ENCODE measurements at regions not wholly inside any gene's neighbourhood (a gene's known extent, or its start where the extent isn't known, plus 50 kb on each side); places are given as distances from the start of the nearest gene placed in this dataset.

GRCh38 chr13:73173279-73173811, 114.5 kb downstream of the KLF5 start:
- no peak for TF ChIP-seq CTCF (IDR thresholded peaks at IDR 0.05; ENCODE audit: unreplicated experiment)

GRCh38 chr13:73171926-73172325, 113.1 kb downstream of the KLF5 start:
- no peak overlapping the region for H3K27ac Mint-ChIP-seq (ENCODE audit: unreplicated experiment)
- H3K27me3 Mint-ChIP-seq (ENCODE audit: unreplicated experiment): peaks cover 1% of the 10 kb centered on the region
- H3K4me3 Mint-ChIP-seq (ENCODE audit: unreplicated experiment): no peak overlapping the region
- H3K4me1 Mint-ChIP-seq (ENCODE audit: unreplicated experiment): peaks cover 8% of the 10 kb centered on the region
- no peaks in the 10 kb centered on the region for H3K9me3 Mint-ChIP-seq (ENCODE audit: unreplicated experiment)
- no peak for TF ChIP-seq CTCF (IDR thresholded peaks at IDR 0.05; ENCODE audit: unreplicated experiment)
- DNase-seq (ENCODE audit: low spot score): no peak
- H3K36me3 Mint-ChIP-seq (ENCODE audit: low read depth, unreplicated experiment): no peaks in the 10 kb centered on the region

More at GRCh38 chr13:73173279-73173811, 114.5 kb downstream of the KLF5 start:
- DNase-seq (ENCODE audit: low spot score): no peak
- H3K36me3 Mint-ChIP-seq (ENCODE audit: low read depth, unreplicated experiment): no peaks in the 10 kb centered on the region
- H3K27me3 Mint-ChIP-seq (ENCODE audit: unreplicated experiment): peaks cover 1% of the 10 kb centered on the region
- no peak overlapping the region for H3K4me3 Mint-ChIP-seq (ENCODE audit: unreplicated experiment)
- H3K27ac Mint-ChIP-seq (ENCODE audit: unreplicated experiment): no peak overlapping the region
- H3K4me1 Mint-ChIP-seq (ENCODE audit: unreplicated experiment): peaks cover 8% of the 10 kb centered on the region
- H3K9me3 Mint-ChIP-seq (ENCODE audit: unreplicated experiment): no peaks in the 10 kb centered on the region

GRCh38 chr13:73171271-73171682, 112.5 kb downstream of the KLF5 start:
- no peak for DNase-seq (ENCODE audit: low spot score)
- no peaks in the 10 kb centered on the region for H3K9me3 Mint-ChIP-seq (ENCODE audit: unreplicated experiment)

GRCh38 chr13:73169971-73170370, 111.2 kb downstream of the KLF5 start:
- peaks cover 8% of the 10 kb centered on the region for H3K4me1 Mint-ChIP-seq (ENCODE audit: unreplicated experiment)
- peaks cover 1% of the 10 kb centered on the region for H3K27me3 Mint-ChIP-seq (ENCODE audit: unreplicated experiment)
- no peak overlapping the region for H3K27ac Mint-ChIP-seq (ENCODE audit: unreplicated experiment)
- no peak for DNase-seq (ENCODE audit: low spot score)
- no peaks in the 10 kb centered on the region for H3K9me3 Mint-ChIP-seq (ENCODE audit: unreplicated experiment)
- H3K36me3 Mint-ChIP-seq (ENCODE audit: low read depth, unreplicated experiment): peaks cover 5% of the 10 kb centered on the region
- TF ChIP-seq CTCF (IDR thresholded peaks at IDR 0.05; ENCODE audit: unreplicated experiment): no peak
- H3K4me3 Mint-ChIP-seq (ENCODE audit: unreplicated experiment): no peak overlapping the region

More at GRCh38 chr13:73171271-73171682, 112.5 kb downstream of the KLF5 start:
- Mint-ChIP-seq H3K4me1 (ENCODE audit: unreplicated experiment) (peaks cover 8% of the 10 kb centered on the region), H3K27me3 (ENCODE audit: unreplicated experiment) (peaks cover 1% of the 10 kb centered on the region), H3K4me3 (ENCODE audit: unreplicated experiment) (no peak overlapping the region), H3K27ac (ENCODE audit: unreplicated experiment) (no peak overlapping the region), H3K36me3 (ENCODE audit: low read depth, unreplicated experiment) (peaks cover under 1% of the 10 kb centered on the region)
- no peak for TF ChIP-seq CTCF (IDR thresholded peaks at IDR 0.05; ENCODE audit: unreplicated experiment)

- H3K9me3 Mint-ChIP-seq (ENCODE audit: unreplicated experiment): no peaks in the 10 kb centered on the region
- no peak for TF ChIP-seq CTCF (IDR thresholded peaks at IDR 0.05; ENCODE audit: unreplicated experiment)
- H3K4me3 Mint-ChIP-seq (ENCODE audit: unreplicated experiment): no peak overlapping the region
- peaks cover 1% of the 10 kb centered on the region for H3K27me3 Mint-ChIP-seq (ENCODE audit: unreplicated experiment)
- H3K36me3 Mint-ChIP-seq (ENCODE audit: low read depth, unreplicated experiment): peaks cover 5% of the 10 kb centered on the region
- no peak for DNase-seq (ENCODE audit: low spot score)
- peaks cover 8% of the 10 kb centered on the region for H3K4me1 Mint-ChIP-seq (ENCODE audit: unreplicated experiment)
- no peak overlapping the region for H3K27ac Mint-ChIP-seq (ENCODE audit: unreplicated experiment)
Measured at GRCh38 chr13:73168953-73169401, 110.2 kb downstream of the KLF5 start.

Data from endothelial cell (in vitro differentiated cells).